ENCODE measurements at regions not wholly inside any gene's neighbourhood (a gene's known extent, or its start where the extent isn't known, plus 50 kb on each side); places are given as distances from the start of the nearest gene placed in this dataset.

DNA sequence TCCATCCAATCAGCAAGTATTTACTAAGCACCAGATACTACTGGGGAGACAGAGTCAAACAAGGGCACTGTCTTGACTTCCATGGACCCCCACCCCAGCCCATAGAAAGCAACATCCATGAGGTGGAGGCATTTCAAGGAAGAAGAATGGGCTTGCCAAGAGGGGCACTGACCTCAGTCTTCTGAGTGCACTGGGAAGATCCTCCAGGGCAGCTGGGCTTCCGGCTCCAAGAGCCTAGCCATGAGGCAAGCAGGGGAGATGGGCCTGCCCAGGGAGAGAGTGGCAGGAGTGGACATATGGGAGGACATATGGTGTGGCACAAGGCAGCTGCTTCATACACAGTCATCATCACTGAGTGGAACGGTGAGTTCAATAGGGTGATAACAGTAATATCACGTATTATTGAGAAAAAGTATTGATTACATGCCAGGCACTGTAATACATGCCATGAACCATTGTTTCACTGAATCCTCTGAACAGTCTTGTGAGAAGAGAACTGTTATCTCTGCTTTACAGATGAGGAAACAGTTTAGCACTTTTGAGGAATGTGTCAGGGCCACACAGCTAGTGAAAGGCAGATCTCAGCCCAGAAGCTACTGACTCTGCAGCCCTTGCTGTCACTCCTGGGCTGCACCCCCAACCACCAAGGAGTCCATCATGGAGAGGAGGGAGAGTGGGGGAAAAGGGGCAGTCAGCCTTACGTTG is 331.7 kb upstream of the ZMIZ1 start:
- no peak for DNase-seq

DNA sequence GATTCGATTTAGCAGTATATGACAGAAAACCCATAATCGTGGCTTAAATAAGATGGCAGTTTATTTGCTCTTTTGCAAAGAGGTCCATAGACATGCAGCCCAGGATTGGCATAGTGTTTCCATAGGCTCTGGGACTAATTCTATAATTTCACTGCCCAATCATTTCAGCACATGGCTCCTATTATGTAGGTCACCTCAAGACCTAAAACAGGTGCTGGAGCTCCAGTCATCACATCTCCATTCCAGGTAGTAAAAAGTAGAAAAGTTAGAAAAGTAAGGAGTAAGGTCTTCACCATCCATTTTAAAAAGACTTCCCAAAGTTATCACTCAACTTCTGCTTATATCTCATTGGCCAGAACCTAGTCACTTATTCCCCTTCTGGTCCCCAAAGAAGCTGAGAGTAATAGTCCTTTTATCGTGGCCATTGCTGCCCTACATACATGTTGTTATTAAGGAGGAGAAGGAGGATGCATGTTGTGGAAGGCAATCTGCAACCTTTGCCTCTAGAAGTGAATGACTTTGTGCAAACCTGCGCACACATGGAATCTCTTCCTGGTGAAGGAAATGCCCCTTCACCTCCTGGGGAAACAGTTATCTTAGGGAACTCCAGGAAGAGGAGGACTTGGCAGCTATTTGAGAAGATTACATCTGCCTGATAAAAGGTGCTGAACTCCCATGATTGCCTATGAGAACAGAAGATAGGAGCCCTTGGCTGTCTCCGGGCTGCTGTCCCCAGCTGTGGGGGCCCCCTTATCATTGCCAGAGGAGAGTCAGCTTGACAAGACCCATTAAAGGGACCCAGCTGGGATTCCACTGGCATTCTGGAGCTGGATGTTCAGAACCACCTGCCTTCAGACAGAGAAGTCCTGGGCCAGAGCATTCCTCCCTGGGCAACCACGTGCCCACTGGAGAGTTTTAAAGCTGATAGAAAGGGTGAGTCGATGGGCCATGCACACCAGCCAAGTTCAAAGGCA is 330.6 kb upstream of the ZMIZ1 start:
- DNase-seq = no peak

DNA sequence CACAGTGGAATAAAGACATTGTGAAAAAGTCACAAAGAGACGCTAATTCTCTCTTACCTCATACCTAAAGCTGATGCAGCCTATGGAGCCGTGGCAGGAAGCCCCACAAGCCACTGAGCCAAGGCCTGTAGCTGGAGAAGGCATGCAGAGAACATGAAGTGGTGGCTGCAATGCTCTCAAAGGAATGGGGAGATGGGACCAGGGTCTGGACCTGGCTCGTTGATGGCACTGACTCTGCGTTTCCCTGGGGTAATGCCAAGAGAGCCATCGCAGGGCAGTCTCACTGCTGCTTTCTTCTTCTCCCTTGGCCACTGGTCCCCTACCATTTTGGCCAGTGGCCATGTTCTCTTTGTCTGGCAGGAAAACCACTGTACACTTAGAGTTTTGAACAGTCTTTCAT is 329.9 kb upstream of the ZMIZ1 start:
- no peak for DNase-seq

DNA sequence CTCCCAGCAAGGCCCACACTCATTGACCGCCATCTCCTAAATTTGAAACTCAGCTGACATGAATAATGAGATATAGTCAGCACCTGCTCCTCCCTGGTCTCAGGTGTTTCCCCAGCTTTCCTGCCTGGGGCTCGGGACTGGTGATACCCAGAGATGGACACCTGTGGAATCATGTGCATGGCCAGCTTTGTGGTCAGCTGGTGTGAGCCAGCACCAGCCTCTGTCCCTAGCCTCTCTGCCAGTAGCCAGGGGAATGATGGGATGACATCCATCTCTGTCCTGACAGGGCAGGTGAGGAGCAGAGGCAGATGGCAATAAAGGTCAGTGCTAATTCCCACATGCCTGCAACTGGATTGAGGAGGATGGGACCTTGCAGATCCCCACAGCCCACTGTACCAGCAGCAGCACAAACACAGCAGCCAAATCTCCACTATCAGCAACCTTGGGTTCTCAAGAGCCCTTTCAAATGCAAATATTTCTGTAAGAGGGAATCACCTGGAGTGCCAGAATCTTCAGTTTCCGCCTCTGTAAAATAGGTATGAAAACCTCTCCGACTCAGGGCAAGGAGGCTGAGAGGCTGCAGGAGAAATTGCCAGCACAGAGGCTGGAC is 329.2 kb upstream of the ZMIZ1 start:
- DNase-seq = no peak

DNA sequence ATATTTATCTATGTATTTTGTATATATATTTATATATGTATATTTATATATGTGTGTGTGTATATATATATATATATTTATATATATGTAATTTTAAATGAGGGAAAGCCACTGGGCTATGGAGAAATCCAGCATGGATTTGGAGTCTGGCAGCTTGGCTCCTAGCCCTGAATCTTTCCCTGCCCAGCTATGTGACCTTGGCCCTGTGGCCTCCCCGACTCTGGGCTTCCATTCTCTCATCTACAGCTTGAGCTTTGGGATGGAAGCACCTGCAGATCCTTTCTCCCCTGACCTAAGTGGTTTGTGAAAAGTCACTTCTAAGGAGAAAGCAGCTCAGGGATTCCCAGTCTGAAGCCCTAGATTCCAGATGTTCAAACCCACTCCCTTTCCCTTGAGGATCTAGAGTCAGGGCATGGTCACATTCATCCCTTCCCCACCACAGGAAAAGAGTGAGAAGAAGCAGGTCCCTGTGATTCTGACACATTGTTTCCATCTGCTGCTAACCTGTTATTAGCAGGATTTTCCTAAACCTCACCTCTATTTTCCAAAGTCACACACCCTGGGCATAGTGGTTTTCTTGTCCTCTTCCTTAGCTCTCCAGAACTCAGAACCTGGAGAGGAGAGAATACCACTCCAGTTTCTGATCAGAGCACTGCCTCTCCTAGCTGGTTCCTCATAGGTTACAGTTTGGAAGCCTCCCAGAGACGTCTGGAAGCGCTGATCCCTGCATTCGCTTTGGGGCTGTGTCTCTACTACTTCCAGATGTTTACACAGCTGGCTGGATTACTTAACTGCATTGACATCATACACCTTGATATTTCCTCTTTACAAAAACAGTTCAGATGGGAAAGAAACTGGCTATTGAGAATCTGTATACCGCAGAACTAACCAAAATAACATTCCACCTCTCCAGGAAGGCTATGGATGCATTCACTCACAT is 327.5 kb upstream of the ZMIZ1 start:
- no peak for DNase-seq

DNA sequence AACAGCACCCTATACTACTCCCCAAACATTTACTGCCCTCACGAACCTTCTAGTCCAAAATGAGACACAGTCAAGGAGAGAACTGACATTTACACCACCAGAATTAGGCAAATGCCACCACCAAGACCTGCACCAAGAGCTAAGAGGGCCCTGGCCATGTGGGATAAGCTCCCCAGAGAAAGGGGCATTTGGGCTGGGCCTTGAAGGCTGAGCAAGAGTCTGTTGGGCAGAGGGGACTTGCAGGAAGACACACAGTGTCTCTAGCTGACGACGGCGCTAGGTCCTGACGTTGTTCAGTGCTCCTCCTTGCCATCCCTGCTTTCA is 326.4 kb upstream of the ZMIZ1 start:
- no peak for DNase-seq

DNA sequence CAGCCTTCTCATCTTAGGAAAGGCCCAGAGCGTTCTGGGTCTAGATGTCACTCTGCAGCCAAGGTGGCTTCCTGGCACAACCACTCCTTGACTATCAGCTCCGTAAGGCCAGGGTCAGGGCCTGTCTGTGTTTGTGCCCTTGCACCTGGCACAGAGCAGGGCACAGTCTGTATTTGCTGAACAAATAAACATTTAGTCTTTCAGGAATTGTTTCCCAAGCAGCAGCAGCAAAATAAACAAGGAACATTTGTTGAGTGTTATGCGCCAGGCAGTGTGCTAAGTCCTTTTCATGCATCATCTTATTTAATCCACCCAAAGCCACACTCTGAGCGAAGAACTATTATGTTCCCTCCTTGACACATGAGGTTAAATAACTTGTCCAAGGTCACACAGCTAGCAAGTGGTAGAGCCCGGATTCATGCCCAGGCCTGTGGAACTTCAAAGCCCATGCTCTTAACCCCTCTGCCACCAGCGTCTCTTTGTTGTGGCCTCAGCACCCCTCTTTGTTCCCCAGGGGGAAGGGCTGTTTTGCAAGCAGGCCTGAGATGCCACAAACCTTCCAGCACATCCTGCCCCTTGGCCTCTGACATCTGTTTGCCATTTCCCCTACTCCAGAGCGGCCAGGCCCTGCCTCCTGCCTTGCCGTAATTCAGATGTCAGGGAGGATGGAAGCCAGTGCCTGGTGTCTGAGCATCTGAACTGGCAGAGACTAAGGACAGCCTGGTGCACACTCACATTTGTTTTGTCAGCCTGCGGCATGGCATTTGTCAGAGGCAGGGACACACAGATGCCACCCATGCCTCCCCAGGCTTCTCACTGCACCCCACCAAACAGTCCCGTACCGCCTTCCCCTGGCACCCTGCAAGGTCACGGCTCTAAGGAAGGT is 325.8 kb upstream of the ZMIZ1 start:
- no peak for DNase-seq

DNA sequence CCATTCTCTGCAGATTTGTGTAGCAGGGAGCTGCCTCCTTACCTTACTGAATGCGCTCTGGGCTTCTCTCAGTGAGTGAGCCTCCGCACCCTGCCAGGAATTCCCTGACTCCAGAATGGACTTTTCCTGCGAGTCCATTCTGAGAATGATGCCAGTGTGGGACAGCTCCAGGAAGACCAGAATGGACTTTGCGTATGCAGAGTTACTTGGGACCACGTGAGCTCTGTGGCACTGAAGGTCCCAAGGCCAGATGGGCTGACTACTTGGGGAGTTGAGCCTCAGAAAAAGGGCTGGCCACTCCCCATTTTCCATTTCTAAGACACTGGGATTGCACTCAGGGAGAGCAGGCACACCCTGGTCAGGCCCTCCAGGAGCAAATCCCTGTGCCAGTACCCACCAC is 324.7 kb upstream of the ZMIZ1 start:
- no peak for DNase-seq

DNA sequence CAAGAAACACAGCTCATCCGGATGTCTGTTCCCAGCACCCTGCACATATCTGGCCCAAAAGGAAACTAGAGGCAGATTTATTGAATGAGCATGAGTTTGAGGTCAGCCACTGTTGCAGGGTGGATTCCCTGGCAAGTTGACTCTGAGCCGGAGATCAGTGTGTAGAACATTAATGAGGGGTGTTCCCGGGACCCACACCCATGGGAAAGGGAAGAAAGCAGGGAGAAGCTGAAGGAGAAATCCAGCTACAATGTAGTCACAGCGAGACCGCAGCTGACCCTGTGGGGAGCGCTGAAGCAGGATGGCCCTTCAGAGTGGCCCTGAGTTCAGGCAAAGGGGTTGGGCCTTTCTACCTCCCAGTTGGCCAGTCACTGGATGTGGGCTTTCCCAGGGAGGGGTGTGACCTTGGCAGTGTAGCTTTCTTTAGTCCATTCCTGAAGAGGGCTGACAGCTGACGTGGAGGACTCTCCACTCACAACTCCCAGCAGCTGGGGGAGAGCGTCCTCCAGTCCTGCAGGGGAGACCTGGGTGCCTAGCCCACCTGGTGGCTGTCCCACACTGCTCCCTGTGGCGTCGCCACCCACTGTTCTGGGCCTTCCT is 324.2 kb upstream of the ZMIZ1 start:
- DNase-seq = no peak

DNA sequence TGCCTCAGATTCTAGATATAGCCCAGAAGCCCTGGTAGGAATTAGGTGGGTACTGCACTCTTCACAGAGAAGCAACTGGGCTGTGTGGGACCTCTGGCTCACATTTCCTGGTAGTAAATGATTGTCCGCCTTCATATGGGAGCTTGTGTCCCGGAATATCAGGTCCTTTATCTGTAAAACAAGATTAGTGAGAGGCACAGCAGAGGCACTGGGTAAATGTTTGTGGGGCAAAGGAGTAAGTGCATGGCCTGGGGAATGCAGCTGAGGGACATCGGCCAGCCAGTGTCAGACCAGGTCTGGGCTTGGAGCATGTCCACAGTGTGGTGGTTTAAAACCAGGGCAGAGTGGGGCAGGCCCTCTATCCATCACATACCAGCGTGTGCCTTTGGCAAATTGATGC is 323.3 kb upstream of the ZMIZ1 start:
- no peak for DNase-seq

DNA sequence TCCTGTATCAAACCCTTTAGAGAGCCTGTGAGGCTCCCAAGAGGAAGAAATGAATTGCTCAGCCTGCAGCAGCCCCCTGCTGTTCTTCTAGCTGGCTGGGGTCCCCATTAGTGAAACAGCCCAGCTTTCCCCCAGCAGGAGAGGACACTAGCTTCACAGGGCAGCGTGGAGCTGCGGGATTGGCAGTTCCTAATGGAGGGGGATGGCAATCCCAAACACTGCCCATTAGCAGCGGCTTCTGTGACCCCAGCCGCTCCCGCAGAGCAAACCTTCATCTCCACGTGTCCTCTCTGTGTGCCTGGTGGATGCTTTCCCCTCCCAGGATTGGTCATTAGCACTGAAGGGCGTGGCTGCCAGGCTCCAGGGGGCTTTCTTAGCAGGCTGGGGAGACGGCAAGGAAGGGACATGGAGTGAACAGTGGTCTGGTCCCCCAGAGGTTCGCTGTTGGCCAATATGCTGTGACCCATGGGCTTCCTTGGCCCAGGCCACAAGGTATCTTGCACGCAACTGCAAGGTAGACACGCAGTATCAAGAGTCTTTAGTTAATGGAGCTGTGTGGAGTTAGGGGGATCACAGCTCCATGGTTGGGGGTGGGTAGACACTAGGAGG is 322.5 kb upstream of the ZMIZ1 start:
- no peak for DNase-seq

DNA sequence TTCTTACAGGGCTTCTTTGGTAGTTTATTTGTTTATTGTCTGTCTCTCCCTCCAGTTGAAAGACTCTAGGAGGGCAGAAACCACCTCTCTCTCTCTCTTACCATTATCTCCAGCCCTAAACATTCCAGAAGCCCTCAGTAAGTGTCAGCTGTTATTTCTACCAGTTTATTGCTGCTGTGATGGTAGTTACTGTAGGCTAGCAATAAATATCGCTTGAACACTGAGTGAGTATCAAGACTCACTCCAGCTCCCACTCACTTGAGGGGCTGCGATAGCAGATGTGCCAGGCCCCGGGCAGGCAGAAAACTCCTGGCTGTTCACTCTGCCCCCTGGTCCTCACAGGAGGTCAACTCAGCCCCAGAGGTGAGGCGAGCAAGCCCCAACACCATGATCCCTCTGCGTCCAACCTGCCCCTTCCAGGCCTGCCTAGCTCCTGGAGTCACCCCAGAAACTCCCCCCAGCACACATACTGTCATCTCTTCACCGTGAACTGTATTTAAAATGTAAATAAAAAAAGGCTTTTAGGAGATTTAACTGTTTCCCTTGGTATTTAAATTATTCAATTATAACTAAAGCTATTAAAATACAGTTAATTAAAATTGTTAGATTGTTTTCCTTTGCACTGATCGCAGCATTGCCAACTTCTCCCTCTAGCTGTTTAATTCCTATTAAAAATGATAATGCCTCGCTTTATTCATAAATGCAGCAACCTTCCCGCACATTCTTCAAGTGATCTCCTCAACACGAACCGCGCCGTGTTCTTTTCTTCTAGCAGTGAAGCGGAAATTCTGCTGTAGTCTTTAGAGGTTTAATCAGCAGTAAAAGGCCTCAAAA is 321.1 kb upstream of the ZMIZ1 start:
- no peak for DNase-seq

DNA sequence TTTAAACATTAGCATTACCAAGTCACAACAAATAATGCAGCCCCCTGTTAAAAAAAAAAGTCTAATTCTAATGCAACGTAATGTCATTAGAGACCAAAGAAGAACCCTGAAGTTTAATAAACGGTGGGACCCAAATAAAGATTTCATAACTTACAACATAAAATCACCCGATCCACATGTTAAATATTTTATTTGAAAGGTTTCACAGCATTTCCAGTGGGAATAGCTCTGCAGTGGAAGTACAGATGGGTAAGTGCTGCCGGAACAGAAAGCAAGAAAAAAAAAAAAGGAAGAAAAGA is 320.6 kb upstream of the ZMIZ1 start:
- DNase-seq = no peak

DNA sequence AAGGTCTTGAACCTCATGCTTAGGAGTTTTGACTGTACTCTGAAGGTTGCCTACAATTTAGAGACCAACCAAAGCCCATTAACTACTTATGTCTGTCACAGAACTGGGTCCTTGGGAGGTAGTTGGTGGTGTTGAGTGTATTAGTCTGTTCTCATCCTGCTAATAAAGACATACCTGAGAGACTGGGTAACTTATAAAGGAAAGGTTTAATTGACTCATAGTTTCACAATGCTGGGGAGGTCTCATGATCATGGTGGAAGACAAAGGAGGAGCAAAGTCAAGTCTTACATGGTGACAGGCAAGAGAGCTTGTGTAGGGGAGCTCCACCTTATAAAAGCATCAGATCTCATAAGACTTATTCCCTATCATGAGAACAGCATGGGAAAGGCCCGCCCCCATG is 319.6 kb upstream of the ZMIZ1 start:
- DNase-seq = no peak

DNA sequence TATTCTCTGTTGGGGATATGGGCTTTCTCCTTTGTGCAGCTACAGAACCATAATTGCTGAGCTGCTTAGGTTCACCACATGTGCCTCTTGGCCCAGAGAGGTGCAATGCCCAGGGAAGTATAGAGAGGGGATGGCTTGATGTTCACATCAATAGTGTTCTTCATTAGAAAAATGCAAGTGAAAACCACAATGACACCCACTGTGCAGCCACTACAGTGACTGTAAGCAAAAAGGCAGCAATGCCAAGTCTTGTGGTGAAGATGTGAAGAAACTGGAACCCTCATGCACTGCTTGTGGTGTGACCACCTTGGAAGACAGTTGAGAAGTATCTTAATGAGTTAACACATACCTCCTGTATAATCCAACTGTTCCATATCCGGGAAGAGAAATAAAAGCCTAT is 318.9 kb upstream of the ZMIZ1 start:
- DNase-seq = no peak

DNA sequence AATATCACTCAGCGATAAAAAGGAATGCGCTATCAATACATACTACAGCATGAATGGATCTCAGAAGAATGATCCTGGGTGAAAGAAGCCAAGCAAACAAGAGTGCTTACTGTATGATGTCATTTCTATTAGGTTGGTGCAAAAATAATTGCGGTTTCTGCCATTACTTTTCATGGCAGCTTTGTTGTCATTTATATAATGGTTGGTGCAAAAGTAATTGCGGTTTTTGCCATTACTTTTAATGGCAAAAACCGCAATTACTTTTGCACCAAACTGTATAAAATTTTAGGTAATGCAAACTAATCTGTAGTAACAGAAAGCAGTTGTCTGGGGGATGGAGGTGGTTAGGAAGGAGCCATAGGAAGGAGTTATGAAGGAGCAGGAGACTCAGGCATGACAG is 318.3 kb upstream of the ZMIZ1 start:
- DNase-seq = no peak

DNA sequence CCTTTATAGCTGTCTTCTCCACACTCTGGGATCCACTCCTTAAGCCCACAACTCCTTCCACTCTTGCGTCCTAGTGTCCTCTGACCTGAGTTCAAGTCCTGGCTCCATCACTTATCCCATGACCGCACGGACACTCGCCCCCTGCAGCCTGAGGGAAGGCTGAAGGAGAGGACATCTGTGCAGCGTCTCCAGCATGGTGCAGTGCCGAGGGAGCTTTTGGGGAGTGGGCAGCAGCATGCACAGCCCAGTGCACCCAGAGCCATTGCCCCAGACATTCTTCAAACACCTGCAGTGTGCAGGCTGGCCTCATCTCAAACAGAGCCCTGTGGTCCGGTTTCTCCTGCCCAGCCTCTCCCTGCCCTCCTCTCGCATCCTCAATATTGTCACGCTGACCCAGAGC is 317.1 kb upstream of the ZMIZ1 start:
- no peak for DNase-seq

DNA sequence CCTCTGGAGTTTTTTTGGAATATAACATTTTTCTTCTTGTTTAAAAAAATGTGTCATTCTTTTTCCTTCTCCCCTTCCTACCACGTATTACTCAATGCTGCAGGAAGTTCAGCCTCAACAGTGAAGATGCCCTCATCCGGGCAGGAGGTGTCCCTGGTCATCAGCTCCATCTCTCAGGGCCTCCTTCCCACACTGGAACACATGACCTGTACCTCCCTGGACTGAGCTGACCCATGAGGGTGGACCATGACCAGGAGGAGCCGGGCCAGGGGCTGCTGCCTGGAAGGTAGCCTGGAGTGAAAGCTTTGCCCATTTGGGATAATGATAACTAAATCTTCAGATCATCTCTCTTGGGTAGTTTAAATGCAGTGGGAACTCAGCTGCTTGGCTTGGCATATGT is 316.5 kb upstream of the ZMIZ1 start:
- no peak for DNase-seq

DNA sequence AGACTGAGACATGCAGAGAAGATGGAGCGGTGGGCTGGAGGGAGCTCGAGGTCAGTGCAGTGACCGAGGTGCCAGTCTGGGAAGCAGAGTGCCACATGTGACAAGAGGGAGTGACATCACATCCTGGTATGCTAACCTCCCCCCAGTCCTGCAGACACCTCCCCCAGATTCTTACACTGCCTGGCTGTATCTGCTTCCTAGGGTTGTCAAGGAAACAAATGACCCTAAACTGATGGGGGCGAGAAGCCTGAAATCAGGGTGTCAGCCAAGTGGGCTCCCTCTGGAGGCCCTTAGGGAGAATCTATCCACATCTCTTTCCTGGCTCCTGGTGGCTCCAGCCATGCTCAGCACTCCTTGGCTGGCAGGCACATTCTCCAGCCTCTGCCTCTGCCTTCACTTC is 316.1 kb upstream of the ZMIZ1 start:
- no peak for DNase-seq

Data from stimulated activated CD8-positive, alpha-beta memory T cell treated with anti-CD3 and anti-CD28 coated beads, Interleukin-4, amount 100 ng/mL, for 48 hours (primary cell).